K562 (cell line): ENCODE measurements at regions not wholly inside any gene's neighbourhood (a gene's known extent, or its start where the extent isn't known, plus 50 kb on each side); places are given as distances from the start of the nearest gene placed in this dataset.
"Not testable (repeated sequence)": the region's sequence is repeated elsewhere in the genome, so short reads cannot be mapped to it uniquely, and the experiment has no call there.

Experiments used
- EP300 ChIP-seq: IDR thresholded peaks from 2 replicates; pipeline ENCODE4 v1.6.1; 2012; ENCODE audit warnings: low read length, improper control_type of control experiment
- GTF3C2 ChIP-seq: IDR thresholded peaks from 3 replicates; pipeline ENCODE4 v1.6.1; 2011; ENCODE audit warnings: borderline replicate concordance, mild to moderate bottlenecking, moderate library complexity; ENCODE audit not compliant: insufficient read length; ENCODE audit errors: extremely low read depth
- HDAC6 ChIP-seq: IDR thresholded peaks from 2 replicates; pipeline ENCODE4 v1.6.1; 2012; ENCODE audit warnings: low read depth, mild to moderate bottlenecking, control low read depth, inconsistent platforms, low read length, moderate library complexity
- KDM5B ChIP-seq: fragments of 200-600 bp; sonication (generic); IDR thresholded peaks from 2 replicates; pipeline ENCODE4 v1.6.1; 2012; ENCODE audit warnings: low read depth, mild to moderate bottlenecking, moderate library complexity, low read length, control low read depth, inconsistent platforms; ENCODE audit not compliant: insufficient replicate concordance
- KLF16 ChIP-seq: IDR thresholded peaks from 2 replicates; pipeline ENCODE4 v1.6.1; 2016; ENCODE audit warnings: antibody characterized with exemption
- MAZ ChIP-seq, 2 experiments: fragments of 450-650 bp in 1 of 2; sonication (generic) in 1 of 2; formaldehyde crosslinking; IDR thresholded peaks in 1 of 2; conservative IDR thresholded peaks in 1 of 2; 2 replicates each; pipeline versions ENCODE4 v1.4.0 to v1.5.0; 2020; ENCODE audit warnings: mild to moderate bottlenecking in 1 of 2, missing genetic modification reagents in 1 of 2
- NBN ChIP-seq: fragments of 450-650 bp; IDR thresholded peaks from 2 replicates; pipeline ENCODE4 v1.6.1; 2016; ENCODE audit warnings: low read depth, mild to moderate bottlenecking
- POLR2AphosphoS5 ChIP-seq: IDR thresholded peaks from 2 replicates; pipeline ENCODE4 v1.6.1; 2011; ENCODE audit warnings: mild to moderate bottlenecking, low read depth, low read length, moderate library complexity; ENCODE audit not compliant: control insufficient read depth, insufficient read depth
- POLR2H ChIP-seq: IDR thresholded peaks from 2 replicates; pipeline ENCODE4 v1.6.1; 2016; ENCODE audit warnings: missing genetic modification characterization, low read depth, mild to moderate bottlenecking, control low read depth, missing compliant biosample characterization, moderate library complexity
- ZC3H4 ChIP-seq: sonication (generic); formaldehyde crosslinking; IDR thresholded peaks from 2 replicates; pipeline ENCODE4 v1.9.0; 2021; ENCODE audit warnings: missing genetic modification reagents, borderline replicate concordance
- ZNF133 ChIP-seq: fragments of 250-450 bp; sonication (Bioruptor Pico); IDR thresholded peaks from 2 replicates; pipeline ENCODE4 v1.4.0; 2020; ENCODE audit warnings: mild to moderate bottlenecking
- TF ChIP-seq, protein P1 (sequence below), 3 experiments: IDR thresholded peaks in 2 of 3; conservative IDR thresholded peaks in 1 of 3; 2 replicates each; pipeline ENCODE4 v1.5.1; 2011 to 2012; ENCODE audit warnings: low read length in 3 of 3, mild to moderate bottlenecking in 3 of 3, control low read depth in 2 of 3, improper control_type of control experiment in 1 of 3, inconsistent platforms in 1 of 3, low read depth in 1 of 3, mixed read lengths in 1 of 3, moderate library complexity in 1 of 3; ENCODE audit not compliant: insufficient read depth in 2 of 3
- TF ChIP-seq, protein P2 (sequence below), 2 experiments: IDR thresholded peaks; 2 replicates each; pipeline ENCODE4 v1.6.1; 2011; ENCODE audit warnings: borderline replicate concordance in 1 of 2, control low read depth in 1 of 2, low read depth in 1 of 2, low read length in 1 of 2, mild to moderate bottlenecking in 1 of 2, mixed read lengths in 1 of 2, moderate library complexity in 1 of 2; ENCODE audit not compliant: insufficient read depth in 1 of 2, insufficient read length in 1 of 2, poor library complexity in 1 of 2, severe bottlenecking in 1 of 2; ENCODE audit errors: extremely low read depth in 1 of 2

DNA sequence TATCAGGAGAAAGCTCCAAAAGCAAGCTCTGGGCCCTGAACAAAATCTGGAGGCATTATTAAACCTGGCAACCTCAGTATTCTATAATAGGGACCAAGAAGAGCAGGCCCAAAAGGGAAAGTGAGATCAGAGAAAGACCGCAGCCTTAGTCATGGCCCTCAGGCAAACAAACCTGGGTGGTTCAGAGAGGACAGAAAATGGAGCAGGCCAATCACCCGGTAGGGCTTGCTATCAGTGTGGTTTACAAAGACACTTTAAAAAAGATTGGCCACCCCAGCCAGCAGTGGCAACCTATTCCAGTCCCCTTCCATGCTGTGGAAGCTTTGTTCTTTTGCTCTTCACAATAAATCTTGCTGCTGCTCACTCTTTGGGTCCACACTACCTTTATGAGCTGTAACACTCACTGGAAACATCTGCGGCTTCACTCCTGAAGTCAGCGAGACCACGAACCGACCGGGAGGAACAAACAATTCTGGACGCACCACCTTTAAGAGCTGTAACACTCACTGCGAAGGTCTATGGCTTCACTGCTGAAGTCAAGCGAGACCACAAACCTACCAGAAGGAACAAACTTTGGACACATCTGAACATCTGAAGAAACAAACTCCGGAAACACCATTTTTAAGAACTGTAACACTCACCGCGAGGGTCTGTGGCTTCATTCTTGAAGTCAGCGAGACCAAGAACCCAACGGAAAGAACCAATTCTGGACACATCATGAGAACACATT is 1821.2 kb upstream of the PCDH20 start:
- TF ChIP-seq, protein P1, sequence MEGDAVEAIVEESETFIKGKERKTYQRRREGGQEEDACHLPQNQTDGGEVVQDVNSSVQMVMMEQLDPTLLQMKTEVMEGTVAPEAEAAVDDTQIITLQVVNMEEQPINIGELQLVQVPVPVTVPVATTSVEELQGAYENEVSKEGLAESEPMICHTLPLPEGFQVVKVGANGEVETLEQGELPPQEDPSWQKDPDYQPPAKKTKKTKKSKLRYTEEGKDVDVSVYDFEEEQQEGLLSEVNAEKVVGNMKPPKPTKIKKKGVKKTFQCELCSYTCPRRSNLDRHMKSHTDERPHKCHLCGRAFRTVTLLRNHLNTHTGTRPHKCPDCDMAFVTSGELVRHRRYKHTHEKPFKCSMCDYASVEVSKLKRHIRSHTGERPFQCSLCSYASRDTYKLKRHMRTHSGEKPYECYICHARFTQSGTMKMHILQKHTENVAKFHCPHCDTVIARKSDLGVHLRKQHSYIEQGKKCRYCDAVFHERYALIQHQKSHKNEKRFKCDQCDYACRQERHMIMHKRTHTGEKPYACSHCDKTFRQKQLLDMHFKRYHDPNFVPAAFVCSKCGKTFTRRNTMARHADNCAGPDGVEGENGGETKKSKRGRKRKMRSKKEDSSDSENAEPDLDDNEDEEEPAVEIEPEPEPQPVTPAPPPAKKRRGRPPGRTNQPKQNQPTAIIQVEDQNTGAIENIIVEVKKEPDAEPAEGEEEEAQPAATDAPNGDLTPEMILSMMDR (IDR thresholded peaks at IDR 0.05 in 2 of 3, conservative IDR thresholded peaks at IDR 0.05 in 1 of 3; ENCODE audit: insufficient read depth in 2 of 3, low read depth in 1 of 3, low read length in 3 of 3): not testable (repeated sequence)
- not testable (repeated sequence) for TF ChIP-seq POLR2AphosphoS5; POLR2H (tag); HDAC6; ZNF133 (CRISPR knock-in tag); ZC3H4 (CRISPR knock-in tag); KDM5B; NBN; MAZ (CRISPR knock-in tag; conservative IDR thresholded peaks at IDR 0.05 in 1 of 2, IDR thresholded peaks at IDR 0.05 in 1 of 2); EP300; GTF3C2; KLF16
- TF ChIP-seq, protein P2, sequence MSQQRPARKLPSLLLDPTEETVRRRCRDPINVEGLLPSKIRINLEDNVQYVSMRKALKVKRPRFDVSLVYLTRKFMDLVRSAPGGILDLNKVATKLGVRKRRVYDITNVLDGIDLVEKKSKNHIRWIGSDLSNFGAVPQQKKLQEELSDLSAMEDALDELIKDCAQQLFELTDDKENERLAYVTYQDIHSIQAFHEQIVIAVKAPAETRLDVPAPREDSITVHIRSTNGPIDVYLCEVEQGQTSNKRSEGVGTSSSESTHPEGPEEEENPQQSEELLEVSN (IDR thresholded peaks at IDR 0.05; ENCODE audit: borderline replicate concordance in 1 of 2, extremely low read depth in 1 of 2, insufficient read depth in 1 of 2, insufficient read length in 1 of 2, low read depth in 1 of 2, low read length in 1 of 2, poor library complexity in 1 of 2, severe bottlenecking in 1 of 2): not testable (repeated sequence)
